K562 (cell line): ENCODE measurements at regions not wholly inside any gene's neighbourhood (a gene's known extent, or its start where the extent isn't known, plus 50 kb on each side); places are given as distances from the start of the nearest gene placed in this dataset.

Experiments
- ATAC-seq: fragments of 200-7000 bp; cut with Tn5 transposase; 3 replicates; pipeline ENCODE4 v1.9.1; 2020; ENCODE audit warnings: moderate library complexity
- BruUV-seq: library from RNA; stranded (reverse); fragments of 400-500 nt; replicated peaks from 2 replicates; lab custom pipeline; 2021; lab: Mats Ljungman, UMichigan
- CTCF ChIA-PET: fragments of 300-600 bp; formaldehyde crosslinking; extraction: SDS; loops from one replicate; lab custom pipeline; 2021; ENCODE audit warnings: low intra/inter-chr PET ratio; lab: Yijun Ruan, JAX
- POLR2A ChIA-PET: fragments of 300-600, 350-650 bp; sonication (Branson Sonifier 250); formaldehyde crosslinking; extraction: SDS; loops from one replicate; lab custom pipeline; 2021; ENCODE audit warnings: antibody characterized with exemption, inconsistent platforms; lab: Yijun Ruan, JAX
- DNase-seq, 4 experiments: peaks; one replicate each; pipeline versions ENCODE4 v3.0.0 to v3.0.0-alpha.2; 2011 to 2018; ENCODE audit warnings: low spot score in 3 of 4, mixed read lengths in 3 of 4; ENCODE audit errors: extremely low read depth in 1 of 4
- FAIRE-seq: peaks from 2 replicates; lab custom pipeline; 2011; peaks lifted over from hg19 to GRCh38; lab: Jason Lieb, UNC
- H2AFZ ChIP-seq: 2 replicates; pipeline ENCODE4 v1.6.0; 2011; ENCODE audit warnings: low read depth, low read length, control low read depth, inconsistent platforms
- H3K27ac ChIP-seq: fragments of 200-600 bp; 3 replicates; pipeline ENCODE4 v1.8.0; 2011; ENCODE audit warnings: low read depth, mild to moderate bottlenecking, control low read depth, inconsistent platforms, low read length, moderate library complexity, mixed read lengths; ENCODE audit errors: extremely low read depth
- H3K27me3 ChIP-seq, 2 experiments: fragments of 300-600 bp in 1 of 2; 2 replicates in 1 of 2; 3 replicates in 1 of 2; pipeline versions ENCODE4 v1.6.0 to v1.8.0; 2011; ENCODE audit warnings: inconsistent platforms in 2 of 2, low read length in 2 of 2, mild to moderate bottlenecking in 1 of 2, mixed read lengths in 1 of 2, moderate library complexity in 1 of 2; ENCODE audit not compliant: control insufficient read depth in 2 of 2, insufficient read depth in 2 of 2
- H3K36me3 ChIP-seq: fragments of 300-600 bp; 3 replicates; pipeline ENCODE4 v1.8.0; 2011; ENCODE audit warnings: mild to moderate bottlenecking, low read length, inconsistent platforms; ENCODE audit not compliant: control insufficient read depth, insufficient read depth
- H3K4me1 ChIP-seq, 2 experiments: fragments of 200-600 bp in 1 of 2; replicated peaks in 1 of 2; 2 replicates in 1 of 2; 3 replicates in 1 of 2; pipeline versions ENCODE4 v1.5.1 to v1.8.0; 2011; ENCODE audit warnings: inconsistent platforms in 2 of 2, low read length in 2 of 2, mild to moderate bottlenecking in 1 of 2, mixed read lengths in 1 of 2, moderate library complexity in 1 of 2; ENCODE audit not compliant: control insufficient read depth in 2 of 2, insufficient read depth in 2 of 2
- H3K4me2 ChIP-seq: 2 replicates; pipeline ENCODE4 v1.6.1; 2011; ENCODE audit warnings: low read length, control low read depth, inconsistent platforms, mixed read lengths; ENCODE audit not compliant: insufficient read depth
- H3K4me3 ChIP-seq: fragments of 200-600 bp; sonication (generic), shearing (Covaris generic); 2 replicates; pipeline ENCODE4 v1.5.1; 2016; ENCODE audit warnings: control low read depth, inconsistent platforms
- H3K79me2 ChIP-seq: fragments of 200-600 bp; 3 replicates; pipeline ENCODE4 v1.8.0; 2011; ENCODE audit warnings: low read length, inconsistent platforms; ENCODE audit not compliant: control insufficient read depth, insufficient read depth
- H3K9ac ChIP-seq, 2 experiments: 2 replicates each; pipeline versions ENCODE4 v1.6.0 to v1.6.1; 2011; ENCODE audit warnings: low read depth in 2 of 2, low read length in 2 of 2, control low read depth in 1 of 2, inconsistent platforms in 1 of 2, mild to moderate bottlenecking in 1 of 2, mixed read lengths in 1 of 2; ENCODE audit not compliant: insufficient read depth in 1 of 2
- H3K9me1 ChIP-seq: one replicate; pipeline ENCODE4 v1.6.0; 2011; ENCODE audit warnings: inconsistent platforms, mild to moderate bottlenecking, low read length, moderate library complexity; ENCODE audit not compliant: control insufficient read depth, insufficient read depth
- H3K9me3 ChIP-seq: replicated peaks from 2 replicates; pipeline ENCODE4 v1.5.1; 2011; ENCODE audit warnings: low read depth, low read length, inconsistent platforms; ENCODE audit not compliant: control insufficient read depth, insufficient read depth
- H4K20me1 ChIP-seq: replicated peaks from 2 replicates; pipeline ENCODE4 v1.6.1; 2011; ENCODE audit warnings: low read length, inconsistent platforms, mixed read lengths; ENCODE audit not compliant: control insufficient read depth, insufficient read depth
- ARID1B ChIP-seq: fragments of 450-650 bp; IDR thresholded peaks from 2 replicates; pipeline ENCODE4 v1.6.1; 2016; ENCODE audit warnings: antibody characterized with exemption, mild to moderate bottlenecking, inconsistent platforms
- CBFA2T2 ChIP-seq: fragments of 450-650 bp; conservative IDR thresholded peaks from 2 replicates; pipeline ENCODE4 v1.6.1; 2017; ENCODE audit warnings: mild to moderate bottlenecking
- FOXP1 ChIP-seq: sonication (generic); formaldehyde crosslinking; IDR thresholded peaks from 2 replicates; pipeline ENCODE4 v1.8.0; 2022; ENCODE audit warnings: mild to moderate bottlenecking, missing genetic modification reagents
- MITF ChIP-seq: IDR thresholded peaks from 2 replicates; pipeline ENCODE4 v1.6.1; 2014; ENCODE audit warnings: antibody characterized with exemption
- NCOR1 ChIP-seq: fragments of 450-650 bp; IDR thresholded peaks from 2 replicates; pipeline ENCODE4 v1.6.1; 2016; ENCODE audit warnings: mild to moderate bottlenecking, moderate library complexity
- NFXL1 ChIP-seq: fragments of 450-650 bp; formaldehyde crosslinking; IDR thresholded peaks from 2 replicates; pipeline ENCODE4 v1.4.0; 2021; ENCODE audit warnings: mild to moderate bottlenecking
- NRF1 ChIP-seq, 2 experiments: fragments of 450-650 bp; IDR thresholded peaks in 1 of 2; conservative IDR thresholded peaks in 1 of 2; 2 replicates each; pipeline ENCODE4 v1.6.1; 2014; ENCODE audit warnings: mild to moderate bottlenecking in 2 of 2
- PATZ1 ChIP-seq: fragments of 250-450 bp; sonication (Bioruptor Pico); IDR thresholded peaks from 2 replicates; pipeline ENCODE4 v1.5.0; 2020; ENCODE audit warnings: mild to moderate bottlenecking, borderline replicate concordance
- POLR2AphosphoS5 ChIP-seq: IDR thresholded peaks from 2 replicates; pipeline ENCODE4 v1.6.1; 2011; ENCODE audit warnings: mild to moderate bottlenecking, low read depth, low read length, moderate library complexity; ENCODE audit not compliant: control insufficient read depth, insufficient read depth
- TCF3 ChIP-seq: sonication (generic); formaldehyde crosslinking; IDR thresholded peaks from 2 replicates; pipeline ENCODE4 v1.4.0; 2020; ENCODE audit warnings: mild to moderate bottlenecking, missing genetic modification reagents
- ZNF311 ChIP-seq: fragments of 250-450 bp; sonication (Bioruptor Pico); IDR thresholded peaks from 2 replicates; pipeline ENCODE4 v1.4.0; 2020; ENCODE audit warnings: mild to moderate bottlenecking, moderate library complexity
- ZNF408 ChIP-seq: fragments of 250-450 bp; sonication (Bioruptor Pico); IDR thresholded peaks from 2 replicates; pipeline ENCODE4 v1.4.0; 2020; ENCODE audit warnings: low read depth, mild to moderate bottlenecking, moderate library complexity
- ZNF609 ChIP-seq: sonication (generic); formaldehyde crosslinking; IDR thresholded peaks from 2 replicates; pipeline ENCODE4 v1.8.1; 2023; ENCODE audit warnings: missing genetic modification reagents, mild to moderate bottlenecking, borderline replicate concordance
- WGBS: fragments of 100-300 bp; shearing (Covaris generic); methylation state at CpG from one replicate; pipeline ENCODE4 v1.1.6; 2016; ENCODE audit warnings: low coverage, mixed read lengths; ENCODE audit not compliant: insufficient coverage; ENCODE audit errors: missing lambda C conversion rate; 5-methylcytosine and 5-hydroxymethylcytosine counted together
- in situ Hi-C: fragments of 300-500 bp; cut with MboI; formaldehyde crosslinking; loops from 4 replicates; pipeline ENCODE4 v1.15.0; 2018; ENCODE audit warnings: inconsistent platforms, mixed read lengths
- intact Hi-C: fragments of 100-400 bp; cut with micrococcal nuclease; formaldehyde crosslinking; loops from 2 replicates; pipeline ENCODE4 v1.14.2; 2022

- TF ChIP-seq ZNF609 = no peak
- TF ChIP-seq NCOR1 = peak; percentile 56; the same call in 1 of the 2 replicates
- peak; percentile 66; the same call in 1 of the 2 replicates for TF ChIP-seq ZNF311
- peak; percentile 60 for TF ChIP-seq CBFA2T2
- no peak for TF ChIP-seq ZNF408 (CRISPR knock-in tag)
- no peak for TF ChIP-seq POLR2AphosphoS5
- peak; percentile 31; the same call in 1 of the 2 replicates for TF ChIP-seq ARID1B
Observed at GRCh38 chr14:65329911-65330310, 82.6 kb upstream of the FUT8 start (continued).

- H3K4me1 ChIP-seq = no peaks in the 10 kb centered on the region; a peak in 1 of 5 replicates
- intact Hi-C loops (no loop called here), in situ Hi-C loops (no loop called here)
- H4K20me1 ChIP-seq = no peaks in the 10 kb centered on the region
- ChIA-PET POLR2A (no interaction called here), CTCF (no interaction called here)
- no peak overlapping the region for H3K9ac ChIP-seq
- FAIRE-seq (no peak), DNase-seq (no peak), ATAC-seq (no peak)
- no peaks in the 10 kb centered on the region for H3K36me3 ChIP-seq
- no peak overlapping the region for H2AFZ ChIP-seq
- H3K9me1 ChIP-seq = no peaks in the 10 kb centered on the region
- BruUV-seq = no TSS peak
- no peak overlapping the region for H3K4me3 ChIP-seq
- no peak overlapping the region for H3K27ac ChIP-seq
- no peaks in the 10 kb centered on the region for H3K27me3 ChIP-seq
- no peak overlapping the region for H3K4me2 ChIP-seq
- no peaks in the 10 kb centered on the region for H3K79me2 ChIP-seq
- no peaks in the 10 kb centered on the region for H3K9me3 ChIP-seq
- WGBS = 0% methylated on average over 1 of the region's 1 CpG
- no peak for TF ChIP-seq TCF3 (CRISPR knock-in tag)
- no peak for TF ChIP-seq FOXP1 (CRISPR knock-in tag)
- no peak for TF ChIP-seq PATZ1 (CRISPR knock-in tag)
- no peak for TF ChIP-seq NRF1 (conservative IDR thresholded peaks at IDR 0.05 in 1 of 2, IDR thresholded peaks at IDR 0.05 in 1 of 2)
- no peak for TF ChIP-seq MITF
- no peak for TF ChIP-seq NFXL1 (CRISPR knock-in tag)
Observed at GRCh38 chr14:65330416-65330815, 82.1 kb upstream of the FUT8 start.
